ENCODE measurements at regions not wholly inside any gene's neighbourhood (a gene's known extent, or its start where the extent isn't known, plus 50 kb on each side); places are given as distances from the start of the nearest gene placed in this dataset.

GRCh38 chr6:7484666-7485065 is 56.8 kb upstream of the DSP start:
- TF ChIP-seq CTCF (IDR thresholded peaks at IDR 0.05) (no peak), POLR2A (IDR thresholded peaks at IDR 0.05) (no peak)
